BJ (cell line): ENCODE measurements at regions not wholly inside any gene's neighbourhood (a gene's known extent, or its start where the extent isn't known, plus 50 kb on each side); places are given as distances from the start of the nearest gene placed in this dataset.

Experiments
- CTCF ChIA-PET: fragments of 350-600 bp; formaldehyde crosslinking; extraction: SDS; loops from one replicate; lab custom pipeline; 2021; ENCODE audit warnings: antibody characterized with exemption, inconsistent platforms; lab: Yijun Ruan, JAX
- POLR2A ChIA-PET: fragments of 300-600 bp; sonication (Branson Sonifier 250); formaldehyde crosslinking; extraction: SDS; loops from one replicate; lab custom pipeline; 2021; ENCODE audit warnings: antibody characterized with exemption; lab: Charles Lee
- DNase-seq: peaks from one replicate; pipeline ENCODE4 v3.0.0-alpha.2; 2011; ENCODE audit warnings: low read depth
- H3K27me3 ChIP-seq: 2 replicates; pipeline ENCODE4 v1.6.0; 2011; ENCODE audit warnings: low read length; ENCODE audit not compliant: control insufficient read depth, insufficient read depth
- H3K36me3 ChIP-seq: 2 replicates; pipeline ENCODE4 v1.5.1; 2011; ENCODE audit warnings: low read length; ENCODE audit not compliant: control insufficient read depth, insufficient read depth
- H3K4me3 ChIP-seq: 2 replicates; pipeline ENCODE4 v1.5.1; 2011; ENCODE audit warnings: low read depth, mild to moderate bottlenecking, control low read depth, low read length
- TF ChIP-seq, protein P1 (sequence below): IDR thresholded peaks from 2 replicates; pipeline ENCODE4 v1.5.1; 2011; ENCODE audit warnings: low read depth, mild to moderate bottlenecking, control low read depth, inconsistent platforms, low read length, moderate library complexity; ENCODE audit not compliant: insufficient read depth

GRCh38 chr16:79436885-79437284 is 163.7 kb downstream of the MAF start:
- TF ChIP-seq, protein P1, sequence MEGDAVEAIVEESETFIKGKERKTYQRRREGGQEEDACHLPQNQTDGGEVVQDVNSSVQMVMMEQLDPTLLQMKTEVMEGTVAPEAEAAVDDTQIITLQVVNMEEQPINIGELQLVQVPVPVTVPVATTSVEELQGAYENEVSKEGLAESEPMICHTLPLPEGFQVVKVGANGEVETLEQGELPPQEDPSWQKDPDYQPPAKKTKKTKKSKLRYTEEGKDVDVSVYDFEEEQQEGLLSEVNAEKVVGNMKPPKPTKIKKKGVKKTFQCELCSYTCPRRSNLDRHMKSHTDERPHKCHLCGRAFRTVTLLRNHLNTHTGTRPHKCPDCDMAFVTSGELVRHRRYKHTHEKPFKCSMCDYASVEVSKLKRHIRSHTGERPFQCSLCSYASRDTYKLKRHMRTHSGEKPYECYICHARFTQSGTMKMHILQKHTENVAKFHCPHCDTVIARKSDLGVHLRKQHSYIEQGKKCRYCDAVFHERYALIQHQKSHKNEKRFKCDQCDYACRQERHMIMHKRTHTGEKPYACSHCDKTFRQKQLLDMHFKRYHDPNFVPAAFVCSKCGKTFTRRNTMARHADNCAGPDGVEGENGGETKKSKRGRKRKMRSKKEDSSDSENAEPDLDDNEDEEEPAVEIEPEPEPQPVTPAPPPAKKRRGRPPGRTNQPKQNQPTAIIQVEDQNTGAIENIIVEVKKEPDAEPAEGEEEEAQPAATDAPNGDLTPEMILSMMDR, result no peak
- no peaks in the 10 kb centered on the region for H3K27me3 ChIP-seq
- H3K36me3 ChIP-seq, result no peaks in the 10 kb centered on the region
- no peak for DNase-seq
- no peak overlapping the region for H3K4me3 ChIP-seq
- ChIA-PET CTCF (no interaction called here), POLR2A (no interaction called here)

DNA sequence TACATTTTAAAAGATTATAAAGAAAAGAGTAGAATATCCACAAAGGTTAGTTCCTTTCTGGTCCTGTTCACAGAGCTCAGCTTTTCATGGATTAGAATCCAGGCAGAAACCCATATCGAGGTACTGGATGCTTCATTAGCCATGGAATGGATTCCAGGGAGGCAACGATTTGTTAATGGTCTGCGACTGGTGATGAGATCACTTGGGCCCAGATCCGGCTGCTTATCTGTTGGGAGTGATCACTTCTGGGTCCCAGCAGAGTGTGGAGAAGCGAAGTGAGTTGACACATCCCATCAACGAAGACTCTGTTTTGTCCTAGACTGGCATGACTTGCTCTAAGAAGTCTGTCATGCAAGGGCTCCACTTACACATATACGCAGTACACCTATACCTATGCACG is 165.8 kb downstream of the MAF start:
- no peak overlapping the region for H3K4me3 ChIP-seq
- CTCF ChIA-PET, result no interaction called here
- POLR2A ChIA-PET, result no interaction called here
- H3K36me3 ChIP-seq, result no peaks in the 10 kb centered on the region
- no peaks in the 10 kb centered on the region for H3K27me3 ChIP-seq
- TF ChIP-seq, protein P1, result no peak
- DNase-seq, result no peak

- no peaks in the 10 kb centered on the region for H3K27me3 ChIP-seq
- TF ChIP-seq, protein P1, result no peak
- H3K4me3 ChIP-seq, result no peak overlapping the region
- DNase-seq, result no peak
- no peaks in the 10 kb centered on the region for H3K36me3 ChIP-seq
- POLR2A ChIA-PET, result no interaction called here
- CTCF ChIA-PET, result no interaction called here
Measured at GRCh38 chr16:79434092-79434491, 166.4 kb downstream of the MAF start.

DNA sequence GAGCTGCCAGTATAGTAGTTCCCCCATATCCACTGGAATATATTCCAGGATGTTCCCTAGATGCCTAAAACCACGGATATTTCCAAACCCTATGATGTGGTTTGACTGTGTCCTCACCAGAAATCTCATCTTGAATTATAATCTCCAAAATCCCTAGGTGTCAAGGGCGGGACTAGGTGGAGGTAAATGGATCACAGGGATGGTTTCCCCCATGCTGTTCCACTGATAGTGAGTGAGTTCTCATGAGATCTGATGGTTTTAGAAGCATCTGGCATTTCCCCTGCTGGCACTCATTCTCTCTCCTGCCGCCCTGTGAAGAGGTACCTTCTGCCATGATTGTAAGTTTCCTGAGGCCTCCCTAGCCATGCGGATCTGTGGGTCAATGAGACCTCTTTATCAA is 168.6 kb downstream of the MAF start:
- Histone ChIP-seq H3K4me3 (no peak overlapping the region), H3K27me3 (no peaks in the 10 kb centered on the region), H3K36me3 (no peaks in the 10 kb centered on the region)
- DNase-seq, result no peak
- ChIA-PET CTCF (no interaction called here), POLR2A (no interaction called here)
- TF ChIP-seq, protein P1, result no peak

DNA sequence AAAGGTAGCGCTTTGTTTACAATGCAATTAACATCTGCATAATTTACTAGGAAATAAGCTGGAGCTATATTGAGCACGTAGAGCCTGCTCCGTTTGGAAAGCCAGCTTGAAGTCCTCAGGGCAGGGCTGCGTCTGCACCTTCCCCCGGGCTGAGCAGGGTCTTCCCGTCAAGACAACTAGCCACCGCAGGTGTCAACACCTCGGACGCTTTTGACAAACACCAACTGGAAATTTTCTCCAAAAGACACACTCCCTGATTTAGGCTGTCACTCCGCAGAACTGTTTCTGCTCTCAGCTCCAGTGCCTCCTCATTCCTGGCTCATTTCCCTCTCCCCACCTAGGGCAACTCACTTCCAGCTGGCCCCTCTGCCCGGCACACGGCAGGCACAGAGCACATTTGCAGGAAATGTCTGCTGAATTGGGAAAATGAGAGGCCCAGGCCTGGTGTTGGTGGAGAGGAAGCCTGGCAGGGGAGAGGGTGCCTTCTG is 170.3 kb downstream of the MAF start:
- no peaks in the 10 kb centered on the region for H3K27me3 ChIP-seq
- CTCF ChIA-PET, result no interaction called here
- no peak overlapping the region for H3K4me3 ChIP-seq
- no peak for DNase-seq
- POLR2A ChIA-PET, result no interaction called here
- TF ChIP-seq, protein P1, result no peak
- H3K36me3 ChIP-seq, result no peaks in the 10 kb centered on the region
